Tongue (tissue), 1 donor: ENCODE measurements at regions not wholly inside any gene's neighbourhood (a gene's known extent, or its start where the extent isn't known, plus 50 kb on each side); places are given as distances from the start of the nearest gene placed in this dataset.
"Not testable (repeated sequence)": the region's sequence is repeated elsewhere in the genome, so short reads cannot be mapped to it uniquely, and the experiment has no call there.

Source experiments
- DNase-seq: peaks from one replicate; pipeline ENCODE4 v3.0.0-alpha.2; 2015

DNA sequence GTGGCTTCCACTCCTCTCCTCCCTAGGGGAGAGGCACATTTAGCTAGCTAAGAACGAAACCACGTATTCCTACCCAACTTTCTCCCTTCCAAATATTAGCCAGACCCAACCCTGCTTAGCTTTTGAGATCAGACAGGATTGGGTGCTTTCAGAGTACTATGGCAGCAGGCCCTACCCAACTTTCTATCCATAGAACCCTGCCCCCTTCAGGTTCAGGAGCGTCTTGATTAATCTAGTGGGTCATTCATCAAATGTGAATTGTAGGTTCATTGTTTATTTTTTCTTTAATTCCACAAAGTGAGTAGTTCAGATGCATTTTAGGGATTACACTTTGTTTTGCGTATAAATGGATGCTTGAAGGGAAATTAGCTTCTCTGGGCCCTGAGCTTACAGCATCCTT, 188.3 kb downstream of the MIB1 start:
- no peak for DNase-seq

DNA sequence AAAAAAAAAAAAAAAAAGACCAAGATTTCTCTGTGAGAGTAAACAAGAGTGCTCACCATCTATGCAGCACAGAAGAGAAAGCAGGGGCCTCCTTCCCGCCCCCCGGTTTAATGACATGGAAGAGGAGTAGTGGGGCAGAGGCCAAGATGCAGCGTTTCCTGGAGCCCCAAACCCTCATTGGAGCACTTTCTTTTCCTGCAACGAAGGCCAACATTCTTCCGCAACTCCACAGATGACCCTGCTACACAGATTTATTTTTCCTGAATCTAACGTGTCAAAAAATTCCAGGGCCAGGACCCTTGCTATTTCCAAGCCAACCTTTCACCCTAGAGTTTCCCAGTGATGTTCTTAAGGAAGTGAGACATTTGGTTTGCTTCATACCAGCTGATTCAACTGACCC, 189.6 kb downstream of the MIB1 start:
- no peak for DNase-seq

DNA sequence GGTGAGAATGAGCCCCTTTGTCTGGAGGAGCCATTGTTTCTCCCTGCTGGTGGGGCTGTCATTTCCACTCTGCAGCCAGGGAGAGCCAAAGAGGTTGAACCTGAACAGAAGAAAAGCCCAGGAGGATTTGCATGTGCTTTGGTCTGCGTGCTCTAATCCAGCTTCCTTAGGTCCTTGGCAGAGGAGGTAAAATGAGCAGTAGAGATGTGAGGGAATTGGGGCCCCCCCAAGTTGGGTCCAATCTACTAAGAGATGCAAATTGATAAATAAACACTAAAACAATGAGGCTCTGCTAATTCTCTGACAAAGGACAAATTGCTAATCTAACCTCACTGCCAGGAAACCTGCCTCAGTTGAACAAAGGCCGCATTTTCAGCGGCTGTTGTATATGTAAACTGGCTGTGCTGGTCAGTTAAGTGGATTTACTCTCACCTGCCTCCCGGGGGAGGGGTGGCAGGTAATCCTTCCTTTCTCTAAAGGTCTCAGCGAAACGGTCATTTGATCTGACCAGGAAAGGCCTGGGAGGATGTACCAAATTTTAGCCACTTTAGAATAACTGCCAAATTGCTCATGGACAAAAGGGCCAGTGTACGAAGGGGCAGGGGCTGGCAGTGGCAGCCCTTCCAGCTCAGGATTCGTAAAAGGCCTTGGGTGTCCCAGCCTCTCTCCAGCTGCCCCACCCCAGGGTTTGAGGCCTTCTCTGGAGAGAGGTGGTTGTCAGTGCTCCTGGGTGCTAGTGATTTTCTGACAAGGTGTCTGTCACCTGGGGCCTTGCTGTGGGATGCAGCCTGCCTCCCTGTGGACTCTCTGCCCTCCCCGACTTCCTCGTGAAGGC, 193.6 kb downstream of the MIB1 start:
- DNase-seq = no peak

GRCh38 chr18:21934766-21935015, 194.1 kb downstream of the MIB1 start:
- DNase-seq = no peak

GRCh38 chr18:21943456-21943855, 202.9 kb downstream of the MIB1 start:
- DNase-seq = no peak

- no peak for DNase-seq
These were observed 208.9 kb downstream of the MIB1 start for GRCh38 chr18:21949326-21950015.

GRCh38 chr18:21955757-21956652, 213.4 kb upstream of the GATA6 start:
- DNase-seq = peak; percentile 83

- no peak for DNase-seq
These were observed 211.1 kb upstream of the GATA6 start for GRCh38 chr18:21958263-21958662.

- DNase-seq = no peak
These were observed 210.5 kb upstream of the GATA6 start for GRCh38 chr18:21958707-21959450.

- DNase-seq = no peak
These were observed 209.2 kb upstream of the GATA6 start for GRCh38 chr18:21960189-21960588.

GRCh38 chr18:21963336-21963735, 206.1 kb upstream of the GATA6 start:
- DNase-seq = no peak

GRCh38 chr18:21968338-21968737, 201.1 kb upstream of the GATA6 start:
- no peak for DNase-seq

DNA sequence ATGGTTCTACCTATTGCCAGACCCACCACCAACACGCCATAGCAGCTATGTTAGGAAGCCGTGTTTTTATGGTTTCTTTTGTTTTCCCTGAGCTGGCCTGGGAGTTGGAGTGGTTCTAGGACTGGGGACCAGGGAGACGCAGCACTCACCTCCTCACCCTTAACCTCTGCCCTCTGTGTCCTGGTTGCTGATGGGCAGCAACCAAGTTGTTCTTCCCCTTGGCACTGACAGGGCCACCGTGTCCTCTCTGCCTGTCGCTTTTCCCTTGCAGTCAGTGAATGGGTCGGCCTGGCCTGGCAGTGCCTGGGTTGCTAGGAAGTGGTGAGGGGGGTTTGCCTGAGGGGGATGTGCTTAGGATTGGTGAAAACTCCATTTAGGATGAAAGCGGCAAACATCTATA, 197.1 kb upstream of the GATA6 start:
- DNase-seq = no peak

- DNase-seq = not testable (repeated sequence)
These were observed 193.4 kb upstream of the GATA6 start for GRCh38 chr18:21975954-21976353.

- no peak for DNase-seq
These were observed 190.7 kb upstream of the GATA6 start for GRCh38 chr18:21978546-21979170.

- DNase-seq = no peak
These were observed 190.2 kb upstream of the GATA6 start for GRCh38 chr18:21979171-21979560.

DNA sequence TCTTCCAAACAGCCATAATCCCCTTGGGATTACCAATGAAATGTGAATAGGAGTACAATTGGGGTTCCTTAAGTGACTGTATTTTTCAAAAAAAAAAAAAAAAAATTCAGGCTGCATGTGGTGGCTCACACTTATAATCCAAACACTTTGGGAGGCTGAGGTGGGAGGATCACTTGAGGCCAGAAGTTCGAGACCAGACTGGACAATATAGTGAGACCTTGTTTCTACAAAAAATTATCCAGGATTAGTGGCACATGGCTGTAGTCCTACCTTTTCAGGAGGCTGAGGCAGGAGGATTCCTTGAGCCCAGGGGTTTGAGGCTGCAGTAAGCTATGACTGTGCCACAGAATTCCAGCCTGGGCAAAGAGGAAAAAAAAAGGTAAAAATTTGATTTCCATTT, 189.6 kb upstream of the GATA6 start:
- DNase-seq = no peak

DNA sequence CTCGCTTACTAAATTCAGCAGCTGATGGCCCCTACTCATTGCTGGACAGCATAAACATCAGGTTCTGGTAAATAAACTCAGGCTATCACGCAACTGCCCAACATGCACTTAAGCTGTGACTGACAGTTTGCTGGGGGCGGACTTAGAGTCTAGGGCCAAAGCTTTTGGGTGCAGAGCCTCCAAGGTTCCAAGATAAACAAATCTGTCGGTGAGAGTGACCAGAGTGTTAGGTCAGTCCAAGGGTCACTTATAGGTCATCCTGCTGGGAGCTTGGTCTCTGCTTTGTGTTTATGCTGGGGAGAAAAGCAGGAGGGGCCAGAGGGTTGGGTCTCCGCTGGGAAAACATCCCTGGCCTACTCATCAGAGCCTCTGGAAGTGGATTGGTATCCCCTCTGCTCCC, 188.6 kb upstream of the GATA6 start:
- no peak for DNase-seq

GRCh38 chr18:21981489-21981888, 187.9 kb upstream of the GATA6 start:
- DNase-seq = not testable (repeated sequence)

DNA sequence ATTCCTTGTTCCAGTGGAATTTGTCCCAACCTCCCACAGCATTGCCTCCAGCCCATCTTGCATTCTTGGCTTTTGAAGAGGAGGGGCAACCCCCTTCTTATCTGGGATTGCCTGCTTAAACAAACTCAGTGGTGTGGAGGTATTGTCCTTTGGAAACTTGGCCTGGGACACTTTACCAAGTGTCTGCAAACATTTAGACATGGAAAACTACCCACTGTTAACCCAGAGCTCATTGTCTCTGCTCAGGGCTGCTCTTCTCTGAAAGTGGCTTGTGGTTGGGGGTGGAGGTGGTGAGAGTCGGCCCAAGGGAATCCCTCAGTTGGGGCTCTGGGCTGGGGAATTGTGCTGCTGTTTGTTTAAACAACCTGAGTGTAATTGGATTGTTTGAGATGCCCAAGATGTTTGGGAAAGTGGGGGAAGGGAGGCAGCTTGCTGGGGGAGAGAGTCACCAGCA, 178.3 kb upstream of the GATA6 start:
- no peak for DNase-seq

- no peak for DNase-seq
These were observed 177.5 kb upstream of the GATA6 start for GRCh38 chr18:21991886-21992285.

DNA sequence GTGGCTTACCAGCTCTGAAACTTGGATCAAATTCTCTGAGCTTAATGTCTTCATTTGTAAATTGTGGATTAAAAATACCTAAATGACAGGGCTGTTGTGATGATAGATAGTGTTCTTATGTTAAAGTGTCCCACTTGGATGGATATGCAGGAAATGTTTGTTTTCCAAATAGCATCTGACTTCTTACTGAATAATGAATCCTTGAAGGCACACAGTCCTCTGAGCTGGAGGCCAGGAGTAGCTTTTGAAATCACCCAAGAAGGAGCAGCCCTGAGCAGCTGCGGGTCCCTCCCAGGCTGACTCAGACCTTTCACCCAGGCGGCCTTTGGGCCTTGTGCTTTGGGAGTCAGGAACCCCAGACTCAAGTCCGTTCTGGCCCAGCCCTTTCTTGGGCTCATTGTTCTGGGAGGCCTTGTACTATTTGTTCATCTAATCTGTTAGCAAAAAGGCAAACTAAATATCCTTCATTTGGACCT, 173.0 kb upstream of the GATA6 start:
- DNase-seq = no peak
